ENCODE measurements at regions not wholly inside any gene's neighbourhood (a gene's known extent, or its start where the extent isn't known, plus 50 kb on each side); places are given as distances from the start of the nearest gene placed in this dataset.

DNA sequence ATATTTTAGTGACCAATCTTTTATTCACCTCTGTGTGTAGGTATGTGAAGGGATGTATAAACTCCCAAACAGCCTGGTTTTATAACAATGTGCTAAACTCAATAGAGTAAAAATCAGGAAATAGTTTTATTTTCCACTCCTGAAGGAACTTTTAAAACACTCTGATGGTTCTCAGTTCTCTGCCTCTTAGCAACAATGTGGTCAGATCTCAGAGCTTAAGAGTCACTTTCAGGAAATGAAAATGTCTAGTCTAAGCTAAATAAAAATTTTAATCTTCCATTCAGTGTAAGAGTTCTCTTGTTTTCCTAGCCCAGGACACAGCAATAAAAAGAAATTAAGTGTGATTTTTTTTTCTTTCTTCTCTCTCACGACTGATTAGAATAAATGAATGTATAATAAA, 718.0 kb downstream of the C12orf50 start:
- TF ChIP-seq, protein P1, sequence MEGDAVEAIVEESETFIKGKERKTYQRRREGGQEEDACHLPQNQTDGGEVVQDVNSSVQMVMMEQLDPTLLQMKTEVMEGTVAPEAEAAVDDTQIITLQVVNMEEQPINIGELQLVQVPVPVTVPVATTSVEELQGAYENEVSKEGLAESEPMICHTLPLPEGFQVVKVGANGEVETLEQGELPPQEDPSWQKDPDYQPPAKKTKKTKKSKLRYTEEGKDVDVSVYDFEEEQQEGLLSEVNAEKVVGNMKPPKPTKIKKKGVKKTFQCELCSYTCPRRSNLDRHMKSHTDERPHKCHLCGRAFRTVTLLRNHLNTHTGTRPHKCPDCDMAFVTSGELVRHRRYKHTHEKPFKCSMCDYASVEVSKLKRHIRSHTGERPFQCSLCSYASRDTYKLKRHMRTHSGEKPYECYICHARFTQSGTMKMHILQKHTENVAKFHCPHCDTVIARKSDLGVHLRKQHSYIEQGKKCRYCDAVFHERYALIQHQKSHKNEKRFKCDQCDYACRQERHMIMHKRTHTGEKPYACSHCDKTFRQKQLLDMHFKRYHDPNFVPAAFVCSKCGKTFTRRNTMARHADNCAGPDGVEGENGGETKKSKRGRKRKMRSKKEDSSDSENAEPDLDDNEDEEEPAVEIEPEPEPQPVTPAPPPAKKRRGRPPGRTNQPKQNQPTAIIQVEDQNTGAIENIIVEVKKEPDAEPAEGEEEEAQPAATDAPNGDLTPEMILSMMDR (optimal IDR thresholded peaks at IDR 0.05 in 1 of 3, IDR thresholded peaks at IDR 0.05 in 1 of 3, conservative IDR thresholded peaks at IDR 0.05 in 1 of 3; ENCODE audit: extremely low read depth in 1 of 3, insufficient read depth in 2 of 3, low read length in 3 of 3), result no peak
- no peak for TF ChIP-seq EZH2 (IDR thresholded peaks at IDR 0.05; ENCODE audit: low read length)

All from keratinocyte (primary cell).